NCI-H2196 treated with DMSO at 0.1 percent for 48 hours (cell line): ENCODE measurements at regions not wholly inside any gene's neighbourhood (a gene's known extent, or its start where the extent isn't known, plus 50 kb on each side); places are given as distances from the start of the nearest gene placed in this dataset.

Source experiments
- DNase-seq: peaks from one replicate; lab custom pipeline; 2025; ENCODE audit not compliant: unreplicated experiment; lab: John Stamatoyannopoulos, UW

GRCh38 chr1:244219149-244219548, 168.1 kb downstream of the ZBTB18 start:
- no peak for DNase-seq

DNA sequence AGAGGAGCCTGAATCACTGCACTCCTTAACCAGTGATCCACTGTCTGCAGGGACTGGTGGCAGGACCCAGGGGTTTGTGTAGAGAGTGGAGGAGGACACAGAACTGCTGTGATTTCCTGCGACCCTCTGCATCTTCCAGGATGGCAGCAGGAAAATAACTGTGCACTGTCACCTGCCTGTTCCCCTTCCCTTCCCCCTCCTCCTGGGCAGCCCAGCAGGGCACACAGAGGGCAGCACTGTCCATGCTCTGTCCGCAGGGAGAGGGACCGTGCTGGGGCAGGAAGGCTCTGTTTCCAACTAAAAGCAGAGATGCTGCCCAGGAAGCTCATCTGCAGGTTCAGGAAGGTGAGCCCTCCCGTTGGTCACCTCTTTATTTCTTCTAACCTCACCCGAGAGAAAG, 168.7 kb downstream of the ZBTB18 start:
- DNase-seq, result no peak

DNA sequence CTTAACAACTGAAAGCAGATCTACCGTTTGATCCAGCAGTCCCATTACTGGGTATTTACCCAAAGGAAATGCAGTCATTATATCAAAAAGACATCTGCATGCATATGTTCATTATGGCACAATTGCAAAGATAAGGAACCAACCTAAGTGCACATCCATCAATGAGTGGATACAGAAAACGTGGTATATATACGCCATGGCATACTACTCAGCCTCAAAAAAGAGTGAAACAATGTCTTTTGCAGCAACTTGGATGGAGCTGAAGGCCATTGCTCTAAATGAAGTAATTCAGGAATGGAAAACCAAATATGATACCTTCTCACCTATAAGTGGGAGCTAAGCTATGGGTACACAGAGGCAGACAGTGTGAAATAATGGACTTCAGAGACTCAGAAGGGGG, 169.3 kb downstream of the ZBTB18 start:
- no peak for DNase-seq

- no peak for DNase-seq
Measured at GRCh38 chr1:244221991-244222390, 170.9 kb downstream of the ZBTB18 start.

DNA sequence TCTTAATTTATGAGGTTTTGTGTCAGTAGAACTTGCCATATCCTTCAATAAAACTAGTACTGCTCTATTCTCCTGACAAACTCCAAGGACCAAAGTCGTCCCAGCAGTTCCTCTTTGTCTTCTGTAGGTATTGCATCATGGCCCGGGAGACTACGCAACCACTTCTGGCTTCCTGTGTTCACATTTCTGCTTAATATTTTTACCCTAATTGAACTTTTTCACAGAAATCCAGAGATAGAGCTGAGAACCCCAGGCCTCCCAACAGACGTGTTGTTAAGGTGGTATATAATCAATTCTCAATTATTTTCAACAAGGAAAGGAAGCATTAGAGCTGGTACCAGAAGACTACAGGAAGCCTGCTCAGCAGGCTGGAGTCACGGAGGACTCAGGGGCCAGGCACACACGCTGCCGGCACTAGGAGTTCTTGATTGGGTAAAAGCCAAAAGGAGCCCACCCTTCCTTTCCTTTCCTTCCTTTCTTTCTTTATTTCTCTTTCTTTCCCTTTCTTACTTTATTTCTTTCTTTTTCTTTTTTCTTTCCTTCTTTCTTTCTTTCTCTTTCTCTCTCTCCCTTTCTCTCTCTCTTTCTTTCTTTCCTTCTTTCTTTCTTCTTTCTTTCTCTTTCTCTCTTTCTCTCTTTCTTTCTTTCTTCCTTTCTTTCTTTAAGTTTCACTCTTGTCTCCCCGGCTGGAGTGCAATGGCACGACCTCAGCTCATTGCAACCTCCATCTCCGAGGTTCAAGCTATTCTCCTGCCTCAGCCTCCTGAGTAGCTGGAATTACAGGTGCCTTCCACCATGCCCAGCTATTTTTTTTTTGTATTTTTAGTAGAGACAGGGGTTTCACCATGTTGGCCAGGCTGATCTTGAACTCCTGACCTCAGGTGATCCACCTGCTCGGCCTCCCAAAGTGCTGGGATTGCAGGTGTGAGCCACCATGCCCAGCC, 173.7 kb downstream of the ZBTB18 start:
- no peak for DNase-seq

GRCh38 chr1:244226435-244226834, 175.4 kb downstream of the ZBTB18 start:
- no peak for DNase-seq

DNA sequence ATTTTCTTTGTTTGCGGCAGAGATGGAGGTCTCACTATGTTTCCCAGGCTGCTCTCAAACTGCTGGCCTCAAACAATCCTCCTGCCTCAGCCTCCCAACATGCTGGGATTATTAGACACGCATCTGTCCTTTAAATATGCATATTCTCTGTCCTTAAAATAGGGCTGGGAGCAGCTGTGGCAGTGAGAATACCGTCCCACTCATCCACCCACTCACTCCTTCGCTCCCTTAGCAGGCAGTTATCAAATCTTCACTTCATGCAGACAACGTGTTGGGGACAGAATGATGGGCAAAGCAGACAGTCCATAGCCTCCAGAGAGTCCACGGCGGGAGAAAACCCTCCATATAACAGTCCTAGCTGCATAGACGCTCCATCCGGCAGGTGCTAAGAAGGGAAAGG, 179.4 kb downstream of the ZBTB18 start:
- no peak for DNase-seq

DNA sequence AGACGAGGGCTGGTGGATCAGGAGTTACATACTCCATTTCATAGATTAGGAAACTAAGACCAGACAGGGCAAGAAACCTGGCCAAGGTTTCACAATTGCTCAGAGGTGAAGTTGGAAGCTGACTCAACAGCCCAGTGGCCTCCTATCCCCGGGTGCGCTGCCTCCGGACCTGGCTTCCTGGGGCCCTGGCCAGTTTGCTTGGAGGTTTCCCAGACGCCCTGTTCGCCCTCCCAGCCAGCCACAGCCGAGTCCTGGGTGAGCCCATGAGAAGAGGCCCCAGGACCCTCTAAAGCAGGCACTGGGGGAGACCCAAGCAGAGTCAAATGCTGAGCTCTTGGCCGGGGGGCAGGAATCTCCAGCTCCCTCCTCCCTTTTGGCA, 180.1 kb downstream of the ZBTB18 start:
- DNase-seq, result no peak

GRCh38 chr1:244231572-244232315, 180.7 kb downstream of the ZBTB18 start:
- peak; percentile 29 for DNase-seq

DNA sequence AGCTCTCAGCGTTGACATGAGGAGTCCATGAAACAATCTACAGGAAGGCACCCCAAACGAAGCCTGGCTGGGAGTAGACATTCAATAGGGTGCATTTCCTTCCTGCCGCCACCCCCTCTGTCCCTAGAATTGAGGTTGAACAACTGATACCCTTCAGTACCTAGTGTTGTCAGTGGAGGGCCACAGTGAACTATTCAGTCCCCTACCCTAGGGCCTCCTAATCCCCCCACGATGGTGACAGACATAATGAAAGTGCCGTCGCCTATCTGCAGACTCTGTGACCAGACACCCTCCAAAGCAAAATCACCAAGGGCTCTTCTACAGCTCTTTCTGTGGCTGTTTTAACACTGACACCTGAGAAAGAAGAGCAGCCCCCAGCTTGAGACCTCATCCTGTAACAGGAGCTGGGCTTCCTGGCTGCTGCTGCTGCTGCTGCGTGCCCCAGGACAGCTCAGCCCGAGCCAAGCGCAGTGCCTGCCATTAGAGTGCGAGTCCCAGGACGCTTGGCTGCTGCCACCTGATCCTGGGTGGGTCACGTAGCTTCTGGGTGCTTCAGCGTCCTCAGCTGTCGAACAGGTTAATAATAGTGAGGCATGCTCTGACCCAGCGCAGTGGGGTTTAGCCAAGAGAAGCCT, 183.0 kb downstream of the ZBTB18 start:
- no peak for DNase-seq

- DNase-seq, result no peak
Measured at GRCh38 chr1:244235157-244235556, 184.1 kb downstream of the ZBTB18 start.

DNA sequence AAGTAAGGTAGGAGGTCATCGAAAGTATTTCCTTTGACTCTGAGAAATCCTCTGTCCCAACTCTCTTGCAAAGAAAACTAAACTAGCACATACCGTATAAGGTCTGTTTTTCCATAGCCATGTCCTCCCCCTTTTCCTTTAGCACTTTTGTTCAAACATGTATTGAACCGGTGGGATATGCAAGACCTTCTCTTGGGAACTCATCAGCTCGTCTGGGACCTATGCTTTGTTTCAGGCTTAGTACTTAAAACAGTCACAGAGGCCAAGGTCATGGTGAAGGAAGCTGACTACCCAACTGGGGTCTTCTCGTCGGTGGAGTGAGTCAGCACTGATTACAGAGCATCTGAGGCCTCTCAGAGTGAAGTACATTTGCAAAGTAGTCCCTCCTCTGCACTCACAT, 185.0 kb downstream of the ZBTB18 start:
- no peak for DNase-seq

DNA sequence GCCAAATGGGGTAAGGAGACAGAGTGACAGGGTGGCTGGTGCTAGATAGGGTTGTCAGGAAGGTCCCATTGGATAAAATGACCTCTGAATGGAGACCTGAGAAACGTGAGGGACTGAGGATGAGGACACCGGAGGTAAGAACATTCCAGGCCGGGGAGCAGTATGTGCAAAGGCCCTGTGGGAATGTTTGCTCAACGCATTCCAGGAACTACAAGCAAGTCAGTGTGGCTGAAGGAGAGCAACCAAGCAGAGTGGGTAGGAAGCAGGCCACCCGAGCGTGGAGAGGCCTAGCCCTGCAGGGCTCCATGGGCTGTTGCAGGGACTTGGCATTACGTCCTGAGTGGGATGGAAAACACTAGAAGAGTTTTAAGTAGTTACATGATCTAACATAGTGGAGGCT, 185.6 kb downstream of the ZBTB18 start:
- DNase-seq, result no peak

DNA sequence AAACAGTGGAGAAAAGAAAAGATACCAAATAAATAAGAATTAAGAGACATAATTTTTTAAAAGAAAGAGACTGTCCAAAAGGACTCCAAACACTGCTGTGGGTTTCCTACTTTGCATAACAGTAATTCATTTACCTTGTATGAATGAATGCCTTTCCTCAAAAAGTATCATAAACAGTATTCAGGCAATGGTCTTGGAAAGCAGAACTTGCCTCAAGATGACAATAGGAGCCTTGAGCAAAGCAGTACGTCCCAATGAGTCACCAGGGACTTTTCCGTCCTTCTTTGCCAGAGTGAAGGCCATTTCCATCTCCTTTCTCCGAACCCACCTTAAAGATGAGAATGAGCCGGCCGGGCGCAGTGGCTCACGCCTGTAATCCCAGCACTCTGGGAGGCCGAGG, 186.4 kb downstream of the ZBTB18 start:
- no peak for DNase-seq

DNA sequence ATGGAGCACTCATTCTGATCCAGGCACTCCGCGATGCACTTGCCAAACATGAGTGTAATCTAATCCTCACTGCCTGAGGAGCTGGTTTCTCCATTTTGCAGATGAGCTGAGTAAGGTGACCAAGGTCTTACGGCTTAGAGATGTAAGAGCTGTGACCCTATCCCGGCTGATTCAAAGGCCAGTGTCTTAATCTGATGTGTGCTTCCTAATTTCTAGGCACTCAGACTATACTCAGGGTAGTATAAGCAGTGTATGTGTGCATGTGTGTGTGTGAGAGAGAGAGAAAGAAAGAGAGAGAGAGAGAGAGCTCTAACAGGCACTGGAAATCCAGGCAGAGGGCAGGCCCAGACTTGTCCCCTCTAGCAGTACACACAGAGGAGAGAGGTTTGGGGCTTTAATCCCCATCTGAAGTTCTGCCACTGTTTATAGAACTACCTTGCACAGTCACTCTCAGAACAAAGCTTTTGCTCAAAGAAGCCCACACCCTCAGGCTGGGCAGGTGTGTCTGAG, 188.2 kb downstream of the ZBTB18 start:
- DNase-seq, result peak; percentile 57

DNA sequence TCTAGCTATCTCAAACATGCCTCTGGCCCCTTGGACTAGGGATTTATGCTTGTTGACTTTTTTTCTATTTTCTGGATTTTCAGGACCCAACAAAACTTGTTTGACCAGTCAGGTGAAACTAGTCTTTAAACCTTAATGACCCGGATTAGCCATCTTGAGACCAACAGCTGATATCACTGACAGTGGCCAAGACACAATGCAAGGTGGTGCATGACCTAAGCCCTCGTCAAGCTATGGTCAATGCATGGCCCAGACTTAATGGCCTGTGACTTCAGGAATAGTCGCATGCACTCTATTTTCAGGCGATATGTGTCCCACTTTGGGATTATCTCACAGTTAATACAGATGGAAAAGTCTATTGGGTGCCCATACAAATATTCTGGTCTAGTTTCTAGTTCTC, 190.4 kb downstream of the ZBTB18 start:
- no peak for DNase-seq

- DNase-seq, result no peak
Measured at GRCh38 chr1:244242446-244242845, 191.4 kb downstream of the ZBTB18 start.

- DNase-seq, result no peak
Measured at GRCh38 chr1:244246334-244246733, 195.3 kb downstream of the ZBTB18 start.

- DNase-seq, result no peak
Measured at GRCh38 chr1:244248426-244248825, 197.3 kb downstream of the ZBTB18 start.

GRCh38 chr1:244252211-244252610, 199.5 kb downstream of the ADSS2 start:
- no peak for DNase-seq

- DNase-seq, result no peak
Measured at GRCh38 chr1:244254467-244254866, 197.2 kb downstream of the ADSS2 start.
